GM21381 (cell line): ENCODE measurements at regions not wholly inside any gene's neighbourhood (a gene's known extent, or its start where the extent isn't known, plus 50 kb on each side); places are given as distances from the start of the nearest gene placed in this dataset.

Source experiments
- ATAC-seq: cut with Tn5 transposase; IDR thresholded peaks from one replicate; pipeline ENCODE4 v1.9.1; 2021; ENCODE audit warnings: mild to moderate bottlenecking, moderate library complexity; ENCODE audit not compliant: unreplicated experiment

DNA sequence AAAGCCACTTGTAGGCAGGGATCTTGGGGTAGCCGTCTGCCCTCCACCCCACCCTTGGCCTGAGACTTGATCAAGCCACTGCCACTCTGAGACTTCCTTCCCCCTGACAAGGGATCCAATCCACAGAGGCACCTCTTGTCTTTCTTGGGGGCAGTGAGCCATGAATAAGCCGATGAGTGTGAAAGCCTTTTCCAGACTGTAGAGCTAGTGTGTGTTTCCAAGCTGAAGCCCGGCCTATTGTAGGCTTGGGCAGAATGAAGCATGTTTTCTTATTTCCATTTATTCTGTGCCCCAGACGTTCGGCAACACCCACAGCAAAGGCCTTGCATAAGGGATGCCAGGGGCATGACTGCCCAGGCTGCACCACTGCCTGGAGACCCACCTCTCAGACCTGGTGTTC lies 991.6 kb downstream of the BCL11B start:
- ATAC-seq, result no peak

DNA sequence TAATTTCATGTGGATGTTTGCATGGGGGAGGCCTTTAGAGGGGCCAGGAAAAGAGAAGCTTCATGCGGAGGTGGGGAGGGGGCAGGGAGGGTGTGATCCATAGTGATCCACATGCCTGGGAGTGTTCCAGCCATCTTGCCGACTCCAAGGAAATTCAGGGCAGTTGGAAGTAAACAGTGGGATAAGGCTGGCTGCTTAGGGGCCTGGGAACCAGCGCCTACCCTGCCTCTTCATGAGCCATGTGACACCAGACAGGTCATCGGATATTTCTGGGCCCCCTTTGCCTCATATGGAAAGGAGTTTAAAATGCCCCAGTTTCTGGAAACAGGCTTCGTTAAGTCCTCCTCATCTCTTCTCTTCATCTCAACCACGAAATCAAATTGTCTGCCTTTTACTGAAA lies 983.2 kb downstream of the BCL11B start:
- ATAC-seq, result no peak

DNA sequence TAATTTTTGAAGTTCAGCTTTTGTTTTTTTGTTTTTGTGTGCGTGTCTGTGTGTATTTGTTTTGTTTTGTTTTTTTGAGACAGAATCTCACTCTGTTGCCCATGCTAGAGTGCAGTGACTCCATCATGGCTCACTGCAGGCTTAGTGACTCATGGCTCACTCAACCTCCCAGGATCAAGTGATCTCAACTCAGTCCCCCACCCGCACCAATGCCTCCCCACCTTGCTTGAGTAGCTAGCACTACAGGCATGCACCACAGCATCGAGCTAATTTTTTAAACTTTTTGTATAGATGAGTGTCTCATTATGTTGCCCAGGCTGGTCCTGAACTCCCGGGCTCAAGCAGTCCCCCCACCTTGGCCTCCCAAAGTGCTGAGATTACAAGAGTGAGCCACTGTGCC lies 981.4 kb downstream of the BCL11B start:
- ATAC-seq, result no peak

DNA sequence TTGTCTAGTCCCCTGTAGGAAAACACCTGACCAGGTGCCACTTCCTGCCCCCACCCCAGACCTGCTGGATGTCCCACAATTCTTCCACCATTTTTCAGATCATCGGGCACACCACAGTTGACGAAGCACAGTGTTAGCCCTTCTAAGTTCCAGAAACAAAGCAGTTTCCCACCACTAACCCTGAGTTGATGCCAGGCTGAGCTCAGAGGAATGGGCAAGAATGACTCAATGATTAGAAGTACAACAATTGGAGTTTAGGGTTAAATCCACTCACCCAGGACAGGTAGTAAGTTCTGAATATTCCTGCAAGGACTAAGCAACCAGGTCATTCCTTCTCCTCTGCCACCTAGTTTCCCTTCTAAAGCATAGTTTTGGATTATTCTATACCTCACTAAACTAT lies 979.8 kb downstream of the BCL11B start:
- ATAC-seq, result no peak

DNA sequence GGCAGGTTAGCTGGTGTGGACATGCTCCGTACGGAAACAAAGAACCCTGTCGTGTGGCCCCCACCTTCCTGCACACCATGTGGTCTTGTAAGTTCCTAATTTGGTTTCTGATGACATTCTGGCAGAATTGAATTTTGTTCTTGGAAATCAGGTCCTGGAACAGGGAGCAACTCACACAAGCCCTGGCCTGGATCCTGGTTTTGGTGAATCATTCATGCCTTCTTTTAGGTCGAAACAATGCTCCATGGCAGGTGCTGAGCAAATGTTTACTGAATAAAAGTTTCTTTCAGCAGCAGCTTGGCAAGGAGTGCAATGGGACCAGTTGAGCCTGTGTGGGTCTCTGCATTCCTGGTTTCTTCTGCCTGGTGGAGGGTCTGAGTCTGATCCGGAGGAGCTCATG lies 978.4 kb downstream of the BCL11B start:
- ATAC-seq, result no peak

DNA sequence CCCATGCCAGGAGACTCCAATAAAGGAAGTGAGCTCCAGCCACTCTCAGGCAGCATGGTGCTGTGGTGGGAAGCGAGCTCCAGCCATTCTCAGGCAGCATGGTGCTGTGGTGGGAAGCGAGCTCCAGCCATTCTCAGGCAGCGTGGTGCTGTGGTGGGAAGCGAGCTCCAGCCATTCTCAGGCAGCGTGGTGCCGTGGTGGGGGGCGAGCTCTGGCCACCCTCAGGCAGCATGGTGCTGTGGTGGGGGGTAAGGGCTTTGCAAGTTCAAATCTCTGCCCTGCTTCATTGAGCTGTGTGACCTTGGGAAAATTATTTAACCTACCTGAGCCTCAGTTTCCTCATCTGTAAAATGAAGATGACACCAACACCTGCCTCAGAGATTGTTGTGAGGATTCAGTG lies 975.1 kb downstream of the BCL11B start:
- ATAC-seq, result no peak

DNA sequence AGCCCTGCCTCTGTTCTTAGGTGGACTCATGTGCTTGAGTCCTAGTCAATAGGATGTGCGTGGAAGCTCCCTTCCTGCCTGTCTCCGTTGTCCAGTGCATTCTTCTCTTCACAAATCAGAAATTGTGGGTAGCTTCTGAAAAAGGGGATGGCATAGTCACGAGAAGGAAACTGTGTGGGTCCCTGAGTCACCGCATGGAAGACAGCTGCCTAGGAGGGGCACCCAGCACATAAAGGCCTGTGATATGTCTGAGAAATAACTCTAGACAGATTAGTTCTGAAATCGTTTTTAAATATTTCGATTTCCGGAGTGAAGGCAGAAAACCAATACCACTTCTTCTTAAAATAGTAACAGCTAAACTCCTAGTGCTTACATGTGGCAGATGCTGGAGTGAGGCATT lies 974.4 kb downstream of the BCL11B start:
- no peak for ATAC-seq

DNA sequence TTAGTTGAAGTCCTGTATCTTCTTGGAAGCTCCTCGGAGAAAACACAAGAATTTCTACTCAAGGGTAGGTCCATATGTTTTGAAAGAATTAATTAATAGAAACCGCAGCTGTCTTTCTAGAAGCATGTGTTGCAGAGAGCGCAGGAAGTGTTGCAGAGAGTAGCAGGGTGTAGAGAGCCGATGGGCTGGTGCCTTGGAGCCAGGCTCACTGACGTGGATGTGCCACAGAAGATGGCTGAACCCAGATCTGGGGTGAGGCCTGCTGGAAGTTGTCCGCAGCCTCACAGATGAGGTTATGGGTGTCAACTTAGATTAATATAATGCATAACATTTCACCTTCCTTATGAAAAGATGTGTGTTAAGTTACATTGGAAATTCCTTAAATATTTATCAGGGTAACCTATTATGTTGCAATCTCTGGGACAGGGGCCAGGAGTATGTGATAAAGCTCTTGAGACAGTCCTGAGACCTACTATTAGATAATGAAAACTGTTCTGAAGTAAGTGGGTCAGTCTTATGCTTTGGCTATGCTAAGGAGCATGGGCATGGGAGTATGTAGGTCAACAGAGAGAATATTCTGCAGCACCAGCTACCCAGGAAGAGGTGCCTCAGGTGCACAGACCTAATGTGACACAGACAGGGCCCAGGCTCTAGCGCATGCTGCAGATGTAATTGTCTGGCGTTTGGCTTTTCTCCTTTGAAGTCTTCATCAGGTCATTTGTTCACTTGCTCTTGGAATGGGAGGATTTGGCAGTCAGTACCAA lies 973.3 kb downstream of the BCL11B start:
- ATAC-seq, result no peak

DNA sequence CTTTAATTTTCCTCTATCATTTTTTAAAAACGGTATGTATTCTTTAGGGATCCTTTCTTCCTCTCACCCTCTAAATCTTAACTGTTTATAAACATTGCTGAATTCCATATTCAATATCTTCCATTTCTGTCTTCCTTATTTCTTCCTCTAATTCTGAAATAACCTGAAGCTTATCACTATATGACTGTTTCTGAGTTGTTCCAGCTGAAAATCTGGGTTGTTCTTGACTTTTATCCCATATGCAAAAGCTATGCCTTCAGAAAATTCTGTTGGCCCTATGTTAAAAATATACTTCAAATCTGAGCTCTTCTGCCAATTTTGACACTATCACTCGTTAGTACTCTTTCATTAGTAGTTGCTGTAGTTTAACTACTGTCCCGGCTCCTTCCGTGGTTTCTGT lies 970.3 kb downstream of the BCL11B start:
- no peak for ATAC-seq

DNA sequence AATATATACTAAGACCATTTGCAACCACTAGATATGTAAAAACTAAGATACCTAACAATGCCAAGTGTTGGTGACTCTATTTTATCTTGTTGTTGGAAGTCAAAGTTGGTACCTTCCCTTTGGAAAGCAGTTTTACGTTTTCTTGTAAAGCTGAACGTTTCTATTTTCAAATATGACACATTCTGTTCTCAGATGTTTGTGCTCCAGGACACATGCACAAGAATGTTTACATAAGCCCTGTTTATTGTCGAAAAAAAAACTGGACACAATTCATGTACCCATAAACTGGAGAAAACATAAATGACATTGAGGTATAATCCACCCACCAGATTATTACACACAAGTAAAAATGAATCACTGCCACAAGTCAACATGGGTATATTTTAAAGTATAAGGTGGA lies 967.4 kb downstream of the BCL11B start:
- no peak for ATAC-seq

DNA sequence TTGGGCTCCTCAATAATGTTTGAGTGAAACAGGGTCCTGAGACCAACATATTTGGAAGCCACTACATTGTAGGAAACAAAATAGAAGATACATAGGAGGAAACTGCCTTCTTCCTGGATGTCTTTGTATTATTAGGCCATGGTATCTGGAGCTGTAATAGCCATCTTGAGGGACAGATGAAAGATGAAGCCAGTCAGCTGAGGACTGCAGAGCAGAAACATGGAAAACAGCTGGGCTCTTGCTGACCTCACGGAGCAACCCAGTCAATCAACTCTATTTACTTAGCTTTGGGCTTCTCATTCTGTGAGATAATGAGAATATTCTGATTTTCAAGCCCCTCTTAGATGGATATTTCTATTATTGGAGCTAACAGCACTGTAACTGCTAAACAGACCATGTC lies 962.4 kb downstream of the BCL11B start:
- no peak for ATAC-seq

DNA sequence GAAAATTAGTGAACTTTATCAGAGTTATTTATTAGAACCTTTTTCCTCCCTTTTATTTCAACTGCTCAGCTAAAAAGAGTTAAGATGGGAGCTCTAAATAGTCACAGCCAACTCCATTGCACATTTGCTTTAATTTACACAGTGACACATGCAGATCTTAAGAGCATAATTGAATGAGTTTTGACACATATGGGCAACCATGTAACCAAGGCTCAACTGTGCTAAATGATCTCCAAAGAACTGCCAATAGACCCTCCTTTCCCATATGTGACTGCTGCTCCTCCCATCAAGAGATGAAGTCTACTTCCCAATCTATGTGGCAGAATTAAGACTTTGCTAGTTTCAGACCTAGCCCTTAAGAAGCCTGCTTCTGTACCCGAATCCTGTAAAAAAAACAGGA lies 960.0 kb downstream of the BCL11B start:
- ATAC-seq, result no peak

DNA sequence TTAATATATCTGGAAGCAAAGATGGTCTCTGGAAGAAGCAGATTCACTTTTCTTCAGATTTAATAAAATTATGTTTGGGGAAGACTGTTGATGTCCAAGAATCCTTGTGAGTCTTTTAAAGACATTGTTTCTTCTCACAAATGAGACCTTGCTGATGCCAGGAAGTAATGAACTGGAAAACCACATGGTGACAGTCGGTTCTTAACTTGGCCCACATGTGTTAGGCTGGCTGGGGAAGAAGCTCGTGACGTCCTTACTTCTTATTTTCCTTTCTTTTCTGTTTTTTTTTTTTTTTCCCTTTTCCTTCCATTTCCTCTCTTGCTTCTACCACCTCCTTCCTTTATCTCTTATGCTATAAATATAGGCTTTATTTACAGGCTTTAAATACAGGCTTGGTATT lies 950.2 kb downstream of the BCL11B start:
- ATAC-seq, result no peak

DNA sequence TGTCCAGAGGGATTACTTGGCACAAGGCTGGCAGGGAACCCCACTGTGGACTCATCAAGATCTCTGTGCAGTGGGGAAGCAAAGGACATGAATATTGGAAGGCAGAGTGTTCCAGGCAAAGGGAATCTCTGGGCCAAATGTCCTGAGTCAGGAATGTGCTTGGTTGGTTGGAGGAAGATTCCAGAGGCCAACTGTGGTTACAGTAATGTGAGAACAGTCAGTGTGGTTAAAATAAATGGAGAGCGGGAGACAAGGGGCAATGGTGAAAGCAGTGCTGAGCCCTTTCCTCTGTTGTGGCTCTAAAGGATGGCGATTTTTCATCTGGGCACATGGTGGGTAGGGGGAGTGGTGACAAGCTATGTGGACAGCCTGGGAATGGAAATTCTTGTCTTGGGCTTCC lies 948.2 kb downstream of the BCL11B start:
- ATAC-seq, result no peak

DNA sequence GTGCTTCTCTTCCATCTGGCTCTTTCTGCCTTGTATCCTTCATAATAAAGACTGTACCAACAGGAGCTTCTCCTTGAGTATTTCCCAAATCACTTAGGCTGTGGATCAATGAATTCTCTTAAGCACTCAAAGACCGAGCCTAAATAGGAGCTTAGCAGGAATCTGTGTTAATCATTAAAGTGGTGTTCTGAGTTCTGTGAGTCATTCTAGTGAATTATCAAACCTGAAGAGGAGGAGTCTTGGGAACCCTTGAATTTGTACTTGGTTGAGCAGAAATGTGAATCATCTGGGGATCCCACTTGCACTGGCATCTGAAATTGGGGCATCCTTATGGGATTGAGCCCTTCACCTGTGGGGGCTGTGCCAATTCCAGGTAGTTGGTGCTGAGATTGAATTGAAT lies 946.2 kb downstream of the BCL11B start:
- no peak for ATAC-seq

DNA sequence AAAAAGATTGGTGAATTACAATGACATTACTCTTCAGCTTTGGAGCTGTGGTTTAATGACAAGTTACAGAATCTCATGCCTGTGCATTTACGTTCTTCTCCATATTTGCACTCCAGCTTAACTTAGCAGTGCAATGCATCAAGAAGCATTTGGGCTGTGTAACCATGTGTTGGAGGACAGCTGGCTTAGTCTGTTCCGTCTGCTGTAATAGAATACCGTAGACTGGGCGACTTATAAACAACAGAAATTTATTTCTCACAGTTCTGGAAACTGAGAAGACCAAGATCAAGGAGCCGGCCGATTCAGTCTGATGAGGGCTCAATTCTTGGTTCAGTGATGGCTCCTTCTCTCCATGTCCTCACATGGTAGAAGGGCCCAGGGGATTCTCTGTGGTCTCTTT lies 943.5 kb downstream of the BCL11B start:
- no peak for ATAC-seq

DNA sequence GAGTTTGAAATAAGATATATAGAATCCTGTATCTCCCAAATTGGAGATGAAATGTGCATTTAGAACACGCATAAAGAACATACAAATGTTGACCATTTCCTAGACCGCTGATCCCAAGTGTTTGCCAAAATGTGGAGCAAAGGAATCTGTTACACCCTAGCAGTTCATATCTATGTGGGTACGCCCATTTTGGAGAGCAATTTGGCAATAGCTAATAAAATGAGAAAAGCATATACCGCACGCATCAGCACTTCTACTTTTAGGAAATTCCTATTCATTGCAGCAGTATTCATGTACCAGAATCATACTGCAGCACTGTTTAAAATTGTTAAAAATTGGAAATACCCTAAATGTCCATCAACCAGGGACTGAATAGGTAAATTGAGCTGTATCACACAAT lies 937.8 kb downstream of the BCL11B start:
- ATAC-seq, result no peak

DNA sequence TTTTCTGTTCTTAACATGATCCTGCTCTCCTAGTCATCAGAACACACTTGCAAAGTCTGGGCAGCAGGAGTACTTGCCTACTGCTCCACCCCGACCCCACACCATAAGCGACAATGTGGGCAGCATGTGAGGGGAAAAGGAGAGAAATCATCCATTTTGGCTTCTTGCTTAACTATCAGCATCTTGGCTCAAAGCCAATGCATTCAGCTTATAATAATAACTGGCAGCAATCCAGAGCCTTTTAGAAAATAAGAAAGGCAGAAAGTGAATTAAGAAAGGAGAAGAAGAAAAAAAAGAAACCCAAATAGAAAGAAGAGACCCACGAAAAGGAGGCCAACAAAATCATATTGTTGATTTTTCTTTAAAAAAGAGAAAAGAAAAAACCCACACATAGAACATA lies 930.8 kb downstream of the BCL11B start:
- no peak for ATAC-seq

DNA sequence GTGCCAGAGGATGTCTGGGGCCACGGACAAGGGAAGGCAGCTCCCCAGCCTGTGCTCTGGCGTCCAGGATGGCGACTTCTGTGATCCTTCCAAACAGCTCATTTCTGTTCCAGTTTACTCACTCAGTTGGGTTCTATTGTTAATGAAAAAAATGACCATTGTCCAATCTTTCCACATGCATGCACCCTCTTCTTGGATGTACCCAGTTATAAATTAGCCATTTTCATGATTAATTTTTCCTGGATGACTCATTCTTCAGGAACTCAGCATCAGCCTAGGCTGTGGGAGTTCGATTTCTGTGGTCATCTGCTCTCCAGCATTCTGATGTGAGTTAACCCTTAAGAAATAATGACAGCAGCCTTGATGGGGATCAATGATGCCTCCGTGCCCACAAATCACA lies 926.8 kb downstream of the BCL11B start:
- ATAC-seq, result no peak

DNA sequence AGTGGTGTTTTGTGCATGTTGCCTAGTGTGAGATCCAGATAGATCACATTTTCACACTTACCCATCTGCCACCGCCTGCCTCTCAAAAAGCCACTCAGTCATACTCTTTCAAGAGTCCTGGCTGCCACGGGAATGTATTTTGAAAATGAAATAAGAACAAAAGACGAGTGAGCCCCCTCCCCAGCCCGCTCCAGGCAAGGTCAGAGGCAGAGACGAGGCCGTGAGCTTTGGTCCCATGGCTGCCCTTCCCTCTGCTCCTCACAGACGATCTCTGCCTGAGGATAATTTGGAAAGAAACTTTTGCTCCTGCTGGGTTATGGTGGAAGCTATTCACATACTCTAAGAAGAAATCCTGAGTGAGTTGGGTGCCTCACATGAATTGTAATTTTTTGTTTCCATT lies 924.3 kb downstream of the BCL11B start:
- ATAC-seq, result no peak

DNA sequence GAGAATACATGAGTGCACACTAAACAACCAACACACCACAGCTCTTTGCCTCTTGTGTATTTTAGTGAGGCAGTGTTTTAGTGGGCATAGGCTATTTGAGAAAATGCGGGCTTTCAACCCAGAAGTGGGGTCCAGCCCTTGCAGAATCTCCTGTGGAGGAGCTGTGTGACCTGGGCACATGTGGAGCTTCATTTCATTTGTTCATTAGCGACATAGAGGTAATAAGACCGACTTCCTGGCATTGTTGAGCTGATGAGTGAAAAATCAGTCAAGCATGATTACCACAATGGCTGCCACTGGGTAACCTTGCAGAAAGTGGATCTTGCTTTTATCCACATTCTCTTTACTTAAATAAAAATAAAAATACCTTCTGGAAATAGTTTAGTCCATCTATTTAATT lies 923.5 kb downstream of the BCL11B start:
- ATAC-seq, result no peak

DNA sequence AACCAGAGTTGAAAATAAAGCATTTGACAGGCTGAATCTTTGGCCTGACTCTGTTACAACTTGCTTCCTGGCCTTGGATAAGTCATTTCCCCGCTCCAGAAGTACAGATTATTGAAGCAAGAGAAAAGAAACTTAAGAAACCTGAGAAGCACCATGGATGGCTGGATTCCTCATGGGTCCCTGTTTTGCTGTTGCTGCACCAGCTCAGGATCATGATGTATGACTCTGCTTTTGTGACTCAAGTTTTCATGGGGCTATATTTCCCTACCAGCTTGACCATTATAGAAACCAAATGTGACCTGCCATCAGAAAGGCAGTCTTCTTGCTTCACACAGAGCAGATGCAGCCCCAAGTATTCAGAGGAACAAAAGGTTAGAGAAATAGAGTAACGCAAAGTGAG lies 921.8 kb downstream of the BCL11B start:
- no peak for ATAC-seq

DNA sequence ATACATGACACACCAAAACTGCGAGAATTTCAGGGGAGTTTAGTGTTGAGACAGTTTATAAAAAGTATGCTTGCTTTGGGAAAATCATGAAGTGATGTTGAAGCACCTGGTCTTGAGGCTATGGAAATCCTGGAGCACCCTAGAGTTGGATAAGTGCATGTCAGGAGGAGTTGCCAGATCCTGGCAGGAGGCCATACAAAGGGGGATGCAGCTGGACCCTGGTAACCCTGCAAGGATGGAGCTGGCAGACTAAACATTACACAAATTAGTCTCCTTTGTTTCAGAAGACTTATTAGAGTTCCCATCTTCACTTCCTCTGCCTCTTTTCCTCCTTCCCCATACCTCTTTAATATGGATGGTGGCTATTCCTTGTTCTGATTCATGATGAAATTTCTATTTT lies 907.0 kb downstream of the BCL11B start:
- ATAC-seq, result no peak
